WTC11 (cell line): ENCODE measurements at regions not wholly inside any gene's neighbourhood (a gene's known extent, or its start where the extent isn't known, plus 50 kb on each side); places are given as distances from the start of the nearest gene placed in this dataset.

ENCODE experiments used
- ATF3 ChIP-seq: sonication (generic); formaldehyde crosslinking; conservative IDR thresholded peaks from 2 replicates; pipeline ENCODE4 v1.8.1; 2022; ENCODE audit warnings: mild to moderate bottlenecking, missing genetic modification reagents
- CTCF ChIP-seq: fragments of 200-600 bp; IDR thresholded peaks from 2 replicates; pipeline ENCODE4 v1.8.0; 2022; ENCODE audit warnings: antibody characterized with exemption
- E2F4 ChIP-seq: sonication (generic); formaldehyde crosslinking; IDR thresholded peaks from 2 replicates; pipeline ENCODE4 v1.8.1; 2022; ENCODE audit warnings: low read depth, mild to moderate bottlenecking, moderate library complexity, missing genetic modification reagents, borderline replicate concordance
- ELF4 ChIP-seq: sonication (generic); formaldehyde crosslinking; IDR thresholded peaks from 2 replicates; pipeline ENCODE4 v1.8.1; 2022; ENCODE audit warnings: low read depth, mild to moderate bottlenecking, moderate library complexity, missing genetic modification reagents
- HMGXB4 ChIP-seq: sonication (generic); formaldehyde crosslinking; IDR thresholded peaks from 2 replicates; pipeline ENCODE4 v1.8.1; 2023; ENCODE audit warnings: mild to moderate bottlenecking, moderate library complexity, missing genetic modification reagents
- SP1 ChIP-seq: sonication (generic); formaldehyde crosslinking; conservative IDR thresholded peaks from 2 replicates; pipeline ENCODE4 v1.8.1; 2022; ENCODE audit warnings: missing genetic modification reagents
- USF1 ChIP-seq: sonication (generic); formaldehyde crosslinking; IDR thresholded peaks from 2 replicates; pipeline ENCODE4 v1.8.0; 2022; ENCODE audit warnings: mild to moderate bottlenecking, missing genetic modification reagents
- ZNF317 ChIP-seq: sonication (generic); formaldehyde crosslinking; IDR thresholded peaks from 2 replicates; pipeline ENCODE4 v1.8.1; 2023; ENCODE audit warnings: low read depth, mild to moderate bottlenecking, moderate library complexity, missing genetic modification reagents, borderline replicate concordance

- TF ChIP-seq CTCF (no peak), ZNF317 (CRISPR knock-in tag) (no peak), HMGXB4 (CRISPR knock-in tag) (no peak), E2F4 (no peak), ELF4 (no peak), ATF3 (no peak), USF1 (no peak), SP1 (CRISPR knock-in tag) (no peak)
Measured at GRCh38 chr3:156760333-156760732, 65.8 kb upstream of the LEKR1 start.
